ENCODE measurements at regions not wholly inside any gene's neighbourhood (a gene's known extent, or its start where the extent isn't known, plus 50 kb on each side); places are given as distances from the start of the nearest gene placed in this dataset.
A peak's percentile ranks its signal among the peaks of the same experiment; 100 is the strongest.

DNA sequence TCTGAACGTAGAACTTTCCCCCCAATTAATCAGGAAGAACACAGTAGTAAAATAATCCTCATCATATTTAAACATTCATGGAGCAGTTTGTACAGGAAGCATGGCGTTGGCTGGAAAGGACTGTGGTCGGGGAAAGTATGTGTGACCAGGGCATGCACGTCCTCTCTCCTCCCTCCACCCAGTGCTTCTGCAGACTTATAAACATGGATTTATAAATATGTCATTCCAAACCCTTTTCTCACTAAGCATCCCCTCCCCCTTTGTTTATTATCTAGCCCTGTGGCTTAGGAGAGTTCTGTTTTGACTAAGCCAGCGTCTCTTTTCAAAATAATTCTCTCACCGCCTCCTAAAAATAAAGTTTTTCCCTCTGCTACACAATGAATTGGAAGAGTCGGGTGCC lies 70.4 kb upstream of the DAP start:
- peaks cover 0 to 7% (median 2%) of the 10 kb centered on the region in 4 donors for H3K4me1 ChIP-seq
- intact Hi-C loops (cut with DNase I; ENCODE audit: low total_unique reads), result no loop called here
- no peaks in the 10 kb centered on the region for H3K9me3 ChIP-seq
- peak in 1 of 2 donors; percentile 30 for DNase-seq
- no peaks in the 10 kb centered on the region for H3K27me3 ChIP-seq
- 49 to 58% (median 52%) methylated on average over 7 of the region's 7 CpGs for WGBS, 5 donors
- H3K4me3 ChIP-seq, result no peak overlapping the region
- TF ChIP-seq POLR2AphosphoS5 (IDR thresholded peaks at IDR 0.05) (peak in 2 of 3 donors; percentile 21 to 26), EP300 (IDR thresholded peaks at IDR 0.05) (no peak)
- H3K36me3 ChIP-seq, result no peaks in the 10 kb centered on the region
- peak overlapping the region in 2 of 5 donors; percentile 18 to 67 for H3K27ac ChIP-seq

DNA sequence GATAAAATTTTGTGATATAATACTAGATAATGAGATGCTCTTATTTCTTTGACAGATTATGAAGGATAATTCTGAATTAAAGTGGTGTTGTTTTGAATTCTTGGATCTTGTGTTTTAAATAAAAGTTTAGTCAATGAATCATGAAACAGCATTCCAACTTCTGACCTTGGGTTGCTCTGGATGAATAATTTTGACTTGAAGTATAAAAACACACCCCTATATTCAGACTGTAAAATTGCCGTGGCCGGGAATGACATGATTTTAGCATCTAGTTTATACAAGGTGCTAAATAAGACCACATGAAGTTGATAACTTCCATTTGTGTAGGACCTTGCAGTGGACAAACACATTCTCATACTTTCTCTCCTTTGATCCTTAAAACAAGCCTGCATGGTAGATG lies 67.2 kb upstream of the DAP start:
- no peaks in the 10 kb centered on the region for H3K36me3 ChIP-seq
- H3K4me1 ChIP-seq, result peaks cover 0 to 4% (median 2%) of the 10 kb centered on the region in 4 donors
- H3K27ac ChIP-seq, result no peak overlapping the region
- no peaks in the 10 kb centered on the region for H3K9me3 ChIP-seq
- peaks cover 0 to 12% (median 0%) of the 10 kb centered on the region in 3 donors for H3K27me3 ChIP-seq
- DNase-seq, result no peak
- H3K4me3 ChIP-seq, result no peak overlapping the region
- 54 to 83% (median 74%) methylated on average over 2 of the region's 2 CpGs for WGBS, 5 donors
- intact Hi-C loops (cut with DNase I; ENCODE audit: low total_unique reads), result no loop called here
- TF ChIP-seq POLR2AphosphoS5 (IDR thresholded peaks at IDR 0.05) (no peak), EP300 (IDR thresholded peaks at IDR 0.05) (no peak), POLR2A (IDR thresholded peaks at IDR 0.05) (no peak)
- TF ChIP-seq, protein P1, sequence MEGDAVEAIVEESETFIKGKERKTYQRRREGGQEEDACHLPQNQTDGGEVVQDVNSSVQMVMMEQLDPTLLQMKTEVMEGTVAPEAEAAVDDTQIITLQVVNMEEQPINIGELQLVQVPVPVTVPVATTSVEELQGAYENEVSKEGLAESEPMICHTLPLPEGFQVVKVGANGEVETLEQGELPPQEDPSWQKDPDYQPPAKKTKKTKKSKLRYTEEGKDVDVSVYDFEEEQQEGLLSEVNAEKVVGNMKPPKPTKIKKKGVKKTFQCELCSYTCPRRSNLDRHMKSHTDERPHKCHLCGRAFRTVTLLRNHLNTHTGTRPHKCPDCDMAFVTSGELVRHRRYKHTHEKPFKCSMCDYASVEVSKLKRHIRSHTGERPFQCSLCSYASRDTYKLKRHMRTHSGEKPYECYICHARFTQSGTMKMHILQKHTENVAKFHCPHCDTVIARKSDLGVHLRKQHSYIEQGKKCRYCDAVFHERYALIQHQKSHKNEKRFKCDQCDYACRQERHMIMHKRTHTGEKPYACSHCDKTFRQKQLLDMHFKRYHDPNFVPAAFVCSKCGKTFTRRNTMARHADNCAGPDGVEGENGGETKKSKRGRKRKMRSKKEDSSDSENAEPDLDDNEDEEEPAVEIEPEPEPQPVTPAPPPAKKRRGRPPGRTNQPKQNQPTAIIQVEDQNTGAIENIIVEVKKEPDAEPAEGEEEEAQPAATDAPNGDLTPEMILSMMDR (IDR thresholded peaks at IDR 0.05), result no peak

DNA sequence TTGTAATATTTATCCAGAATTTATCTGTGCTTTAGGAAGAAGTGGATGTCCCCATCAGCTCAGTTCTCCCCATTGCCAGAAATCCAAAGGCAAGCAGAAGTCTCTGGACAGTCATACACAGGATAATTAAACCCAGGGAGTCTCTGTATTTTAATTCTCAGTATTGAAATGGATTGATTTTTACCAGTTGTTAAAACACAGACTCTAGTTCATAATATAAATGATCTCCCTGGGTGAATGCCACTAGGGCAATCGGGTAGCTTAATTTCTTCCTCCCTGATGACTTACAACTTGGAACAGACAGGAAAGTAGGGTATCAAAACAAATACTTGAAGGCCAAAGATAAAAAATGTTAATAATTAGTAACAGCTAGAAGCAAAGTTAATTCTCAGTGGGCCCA lies 66.5 kb upstream of the DAP start:
- TF ChIP-seq POLR2AphosphoS5 (IDR thresholded peaks at IDR 0.05), result no peak
- TF ChIP-seq, protein P1 (IDR thresholded peaks at IDR 0.05), result no peak
- no peak for TF ChIP-seq POLR2A (IDR thresholded peaks at IDR 0.05)
- TF ChIP-seq EP300 (IDR thresholded peaks at IDR 0.05), result no peak
- Histone ChIP-seq H3K4me3 (no peak overlapping the region), H3K9me3 (no peaks in the 10 kb centered on the region), H3K27me3 (peaks cover 0 to 14% (median 0%) of the 10 kb centered on the region in 3 donors), H3K36me3 (no peaks in the 10 kb centered on the region), H3K27ac (no peak overlapping the region), H3K4me1 (no peaks in the 10 kb centered on the region)
- 53 to 79% (median 58%) methylated on average over 1 of the region's 1 CpG for WGBS, 5 donors
- no peak for DNase-seq
- intact Hi-C loops (cut with DNase I; ENCODE audit: low total_unique reads), result no loop called here

DNA sequence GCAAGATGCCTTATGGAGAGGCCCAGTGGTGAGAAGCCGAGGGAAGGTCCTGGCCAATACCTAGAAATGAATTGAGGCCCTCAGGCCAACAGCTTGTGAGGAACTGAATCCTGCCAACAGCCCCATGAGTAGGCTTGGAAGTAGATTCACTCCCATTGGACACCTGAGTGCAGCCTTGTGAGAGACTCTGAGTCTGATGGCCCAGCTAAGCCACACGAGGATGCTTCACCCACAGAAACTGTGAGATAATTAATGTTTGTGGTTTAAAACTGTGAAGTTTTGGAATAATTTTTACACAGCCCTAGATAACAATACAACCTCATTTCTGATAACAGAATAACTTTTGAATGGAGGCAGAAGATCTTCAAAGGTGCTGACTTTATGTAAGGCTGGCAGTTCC lies 65.9 kb upstream of the DAP start:
- H3K9me3 ChIP-seq, result no peaks in the 10 kb centered on the region
- H3K27ac ChIP-seq, result no peak overlapping the region
- WGBS, 5 donors, result 66 to 86% (median 77%) methylated on average over 2 of the region's 2 CpGs
- DNase-seq, result no peak
- no peak overlapping the region for H3K4me3 ChIP-seq
- intact Hi-C loops (cut with DNase I; ENCODE audit: low total_unique reads), result no loop called here
- H3K27me3 ChIP-seq, result peaks cover 0 to 14% (median 0%) of the 10 kb centered on the region in 3 donors
- no peaks in the 10 kb centered on the region for H3K36me3 ChIP-seq
- TF ChIP-seq POLR2AphosphoS5 (IDR thresholded peaks at IDR 0.05) (no peak), POLR2A (IDR thresholded peaks at IDR 0.05) (no peak), EP300 (IDR thresholded peaks at IDR 0.05) (no peak)
- TF ChIP-seq, protein P1 (IDR thresholded peaks at IDR 0.05), result no peak
- no peaks in the 10 kb centered on the region for H3K4me1 ChIP-seq

DNA sequence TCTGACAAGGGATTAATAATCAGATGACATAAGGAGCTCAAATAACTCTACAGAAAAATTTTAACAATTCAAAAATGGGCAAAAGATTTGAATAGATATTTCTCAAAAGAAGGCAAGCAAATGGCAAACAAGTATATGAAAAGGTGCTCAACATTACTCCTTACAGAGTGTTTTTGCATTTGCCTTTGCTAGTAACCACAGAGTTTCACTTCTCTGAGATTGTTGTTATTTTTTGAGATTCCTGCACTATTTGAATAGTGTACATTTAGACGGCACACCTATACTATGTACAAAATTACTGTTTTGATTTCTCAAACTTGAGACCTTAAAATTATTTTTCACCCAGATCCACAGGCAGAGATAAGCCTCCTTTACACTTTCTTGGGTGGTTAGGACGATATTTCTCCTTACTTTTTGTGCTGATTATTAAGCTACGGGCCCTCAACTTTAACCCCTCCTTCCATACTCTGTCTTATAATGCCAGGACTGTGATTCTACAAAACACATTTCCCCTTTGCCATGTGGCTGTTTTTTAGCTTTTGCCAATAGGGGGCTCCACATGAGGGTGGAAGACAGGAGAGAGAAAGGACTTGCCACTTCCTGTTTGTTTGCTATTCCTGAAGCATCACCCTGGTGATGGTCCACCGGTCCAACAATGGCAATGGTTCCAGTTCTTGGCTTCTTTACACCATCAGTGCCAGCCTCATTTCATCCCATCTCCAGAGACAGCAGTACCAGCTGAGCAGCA lies 65.0 kb upstream of the DAP start:
- H3K9me3 ChIP-seq, result no peaks in the 10 kb centered on the region
- intact Hi-C loops (cut with DNase I; ENCODE audit: low total_unique reads), result no loop called here
- WGBS, 5 donors, result 81 to 88% (median 85%) methylated on average over 4 of the region's 4 CpGs
- H3K4me1 ChIP-seq, result no peaks in the 10 kb centered on the region
- H3K36me3 ChIP-seq, result no peaks in the 10 kb centered on the region
- H3K27me3 ChIP-seq, result peaks cover 0 to 14% (median 0%) of the 10 kb centered on the region in 3 donors
- no peak overlapping the region for H3K27ac ChIP-seq
- no peak overlapping the region for H3K4me3 ChIP-seq
- no peak for TF ChIP-seq POLR2AphosphoS5 (IDR thresholded peaks at IDR 0.05)
- TF ChIP-seq POLR2A (IDR thresholded peaks at IDR 0.05), result no peak
- TF ChIP-seq EP300 (IDR thresholded peaks at IDR 0.05), result no peak
- TF ChIP-seq, protein P1 (IDR thresholded peaks at IDR 0.05), result no peak
- DNase-seq, result no peak
